BLaER1 treated with 17β-estradiol and CSF1 and Interleukin-3, amounts not matched to agents 10 nM and 100 nM (cell line): ENCODE measurements at regions not wholly inside any gene's neighbourhood (a gene's known extent, or its start where the extent isn't known, plus 50 kb on each side); places are given as distances from the start of the nearest gene placed in this dataset.
"Not testable (repeated sequence)": the region's sequence is repeated elsewhere in the genome, so short reads cannot be mapped to it uniquely, and the experiment has no call there.

Source experiments
- H3K27ac ChIP-seq, 11 experiments: shearing (Covaris generic); formaldehyde crosslinking; 2 replicates each; pipeline ENCODE4 v1.8.1; 2022
- H3K27me3 ChIP-seq, 11 experiments: shearing (Covaris generic); formaldehyde crosslinking; 2 replicates each; pipeline ENCODE4 v1.8.1; 2022
- H3K36me3 ChIP-seq, 11 experiments: shearing (Covaris generic); formaldehyde crosslinking; 2 replicates each; pipeline ENCODE4 v1.8.1; 2022
- H3K4me1 ChIP-seq, 10 experiments: shearing (Covaris generic); formaldehyde crosslinking; 2 replicates each; pipeline ENCODE4 v1.8.1; 2022
- H3K4me2 ChIP-seq, 11 experiments: shearing (Covaris generic); formaldehyde crosslinking; 2 replicates each; pipeline ENCODE4 v1.8.1; 2022
- H3K4me3 ChIP-seq, 10 experiments: shearing (Covaris generic); formaldehyde crosslinking; 2 replicates each; pipeline ENCODE4 v1.8.1; 2022
- H3K9ac ChIP-seq, 11 experiments: shearing (Covaris generic); formaldehyde crosslinking; 2 replicates each; pipeline ENCODE4 v1.8.1; 2022
- H3K9me3 ChIP-seq, 11 experiments: shearing (Covaris generic); formaldehyde crosslinking; replicated peaks in 1 of 11; 2 replicates each; pipeline ENCODE4 v1.8.1; 2022
- H4K20me1 ChIP-seq, 11 experiments: shearing (Covaris generic); formaldehyde crosslinking; 2 replicates each; pipeline ENCODE4 v1.8.1; 2022
- Cebpa-rat ChIP-seq, 11 experiments: shearing (Covaris generic); IDR thresholded peaks; 2 replicates each; pipeline ENCODE4 v1.8.1; 2022

- no peak overlapping the region for H3K4me2 ChIP-seq
- H3K4me1 ChIP-seq, result no peaks in the 10 kb centered on the region
- no peak overlapping the region for H3K9ac ChIP-seq
- H4K20me1 ChIP-seq, result no peaks in the 10 kb centered on the region
- H3K36me3 ChIP-seq, result no peaks in the 10 kb centered on the region
- TF ChIP-seq Cebpa-rat (IDR thresholded peaks at IDR 0.05), result no peak
- no peaks in the 10 kb centered on the region for H3K27me3 ChIP-seq
- H3K4me3 ChIP-seq, result no peak overlapping the region
- no peaks in the 10 kb centered on the region for H3K9me3 ChIP-seq
- H3K27ac ChIP-seq, result no peak overlapping the region
These were observed 856.0 kb downstream of the TRAM1L1 start for GRCh38 chr4:116229420-116229819.

GRCh38 chr4:116223040-116223732 is 862.2 kb downstream of the TRAM1L1 start:
- H3K27me3 ChIP-seq, result no peaks in the 10 kb centered on the region
- H3K9ac ChIP-seq, result no peak overlapping the region
- no peak overlapping the region for H3K4me2 ChIP-seq
- no peak overlapping the region for H3K4me3 ChIP-seq
- no peak overlapping the region for H3K27ac ChIP-seq
- no peaks in the 10 kb centered on the region for H3K36me3 ChIP-seq
- no peaks in the 10 kb centered on the region for H4K20me1 ChIP-seq
- H3K9me3 ChIP-seq, result no peaks in the 10 kb centered on the region
- TF ChIP-seq Cebpa-rat (IDR thresholded peaks at IDR 0.05), result no peak
- H3K4me1 ChIP-seq, result no peaks in the 10 kb centered on the region

GRCh38 chr4:116217781-116218180 is 867.6 kb downstream of the TRAM1L1 start:
- Histone ChIP-seq H3K27ac (no peak overlapping the region), H3K27me3 (no peaks in the 10 kb centered on the region), H3K9ac (no peak overlapping the region), H4K20me1 (no peaks in the 10 kb centered on the region), H3K4me1 (no peaks in the 10 kb centered on the region), H3K36me3 (no peaks in the 10 kb centered on the region), H3K4me3 (no peak overlapping the region), H3K4me2 (no peak overlapping the region), H3K9me3 (no peaks in the 10 kb centered on the region)
- no peak for TF ChIP-seq Cebpa-rat (IDR thresholded peaks at IDR 0.05)

- no peak for TF ChIP-seq Cebpa-rat (IDR thresholded peaks at IDR 0.05)
- Histone ChIP-seq H3K27ac (no peak overlapping the region), H4K20me1 (no peaks in the 10 kb centered on the region), H3K4me1 (no peaks in the 10 kb centered on the region), H3K4me2 (no peak overlapping the region), H3K9ac (no peak overlapping the region), H3K4me3 (no peak overlapping the region), H3K9me3 (no peaks in the 10 kb centered on the region), H3K36me3 (no peaks in the 10 kb centered on the region), H3K27me3 (no peaks in the 10 kb centered on the region)
These were observed 869.8 kb downstream of the TRAM1L1 start for GRCh38 chr4:116215622-116216021.

GRCh38 chr4:116202524-116202923 is 882.9 kb downstream of the TRAM1L1 start:
- no peak overlapping the region for H3K27ac ChIP-seq
- no peak overlapping the region for H3K9ac ChIP-seq
- no peaks in the 10 kb centered on the region for H3K4me1 ChIP-seq
- H3K4me3 ChIP-seq, result no peak overlapping the region
- H3K36me3 ChIP-seq, result no peaks in the 10 kb centered on the region
- no peaks in the 10 kb centered on the region for H3K27me3 ChIP-seq
- TF ChIP-seq Cebpa-rat (IDR thresholded peaks at IDR 0.05), result no peak
- no peaks in the 10 kb centered on the region for H4K20me1 ChIP-seq
- no peak overlapping the region for H3K4me2 ChIP-seq
- no peaks in the 10 kb centered on the region for H3K9me3 ChIP-seq

- H3K4me2 ChIP-seq, result no peak overlapping the region
- no peaks in the 10 kb centered on the region for H3K27me3 ChIP-seq
- H3K4me1 ChIP-seq, result no peaks in the 10 kb centered on the region
- H4K20me1 ChIP-seq, result no peaks in the 10 kb centered on the region
- no peak for TF ChIP-seq Cebpa-rat (IDR thresholded peaks at IDR 0.05)
- no peak overlapping the region for H3K9ac ChIP-seq
- no peak overlapping the region for H3K4me3 ChIP-seq
- no peaks in the 10 kb centered on the region for H3K9me3 ChIP-seq
- no peaks in the 10 kb centered on the region for H3K36me3 ChIP-seq
- H3K27ac ChIP-seq, result no peak overlapping the region
These were observed 888.0 kb downstream of the TRAM1L1 start for GRCh38 chr4:116197317-116197809.

- Histone ChIP-seq H3K4me2 (no peak overlapping the region), H3K27me3 (no peaks in the 10 kb centered on the region), H3K27ac (no peak overlapping the region), H3K4me1 (no peaks in the 10 kb centered on the region), H3K9ac (no peak overlapping the region), H3K4me3 (no peak overlapping the region), H3K36me3 (no peaks in the 10 kb centered on the region), H3K9me3 (no peaks in the 10 kb centered on the region), H4K20me1 (no peaks in the 10 kb centered on the region)
- no peak for TF ChIP-seq Cebpa-rat (IDR thresholded peaks at IDR 0.05)
These were observed 902.1 kb downstream of the TRAM1L1 start for GRCh38 chr4:116183241-116183640.

- no peak overlapping the region for H3K9ac ChIP-seq
- H3K4me2 ChIP-seq, result no peak overlapping the region
- no peak overlapping the region for H3K4me3 ChIP-seq
These were observed 905.2 kb downstream of the TRAM1L1 start for GRCh38 chr4:116180157-116180601.

GRCh38 chr4:116151371-116151770 is 934.0 kb downstream of the TRAM1L1 start:
- H3K4me3 ChIP-seq, H3K4me2 ChIP-seq, H3K9ac ChIP-seq, H3K27ac ChIP-seq, H4K20me1 ChIP-seq, H3K9me3 ChIP-seq, H3K36me3 ChIP-seq, H3K27me3 ChIP-seq, H3K4me1 ChIP-seq: not testable (repeated sequence)

More at GRCh38 chr4:116180157-116180601, 905.2 kb downstream of the TRAM1L1 start:
- Histone ChIP-seq H3K36me3 (no peaks in the 10 kb centered on the region), H4K20me1 (no peaks in the 10 kb centered on the region), H3K9me3 (no peaks in the 10 kb centered on the region), H3K27ac (no peak overlapping the region), H3K27me3 (no peaks in the 10 kb centered on the region), H3K4me1 (no peaks in the 10 kb centered on the region)
- no peak for TF ChIP-seq Cebpa-rat (IDR thresholded peaks at IDR 0.05)

GRCh38 chr4:116150152-116150551 is 935.2 kb downstream of the TRAM1L1 start:
- Histone ChIP-seq H3K4me1 (no peaks in the 10 kb centered on the region), H3K36me3 (no peaks in the 10 kb centered on the region)
- TF ChIP-seq Cebpa-rat (IDR thresholded peaks at IDR 0.05), result no peak

More at GRCh38 chr4:116150152-116150551, 935.2 kb downstream of the TRAM1L1 start:
- H3K4me2 ChIP-seq, result no peak overlapping the region
- no peak overlapping the region for H3K4me3 ChIP-seq
- no peaks in the 10 kb centered on the region; a peak in 1 of 22 replicates for H4K20me1 ChIP-seq
- peaks cover 0 to 6% (median 3%) of the 10 kb centered on the region in 11 experiments; a peak in 5 of 22 replicates for H3K9me3 ChIP-seq
- H3K27me3 ChIP-seq, result no peaks in the 10 kb centered on the region
- H3K27ac ChIP-seq, result no peak overlapping the region
- H3K9ac ChIP-seq, result no peak overlapping the region
